Left hindlimb (tissue), 1 donor: ENCODE measurements at regions not wholly inside any gene's neighbourhood (a gene's known extent, or its start where the extent isn't known, plus 50 kb on each side); places are given as distances from the start of the nearest gene placed in this dataset.
"Not testable (repeated sequence)": the region's sequence is repeated elsewhere in the genome, so short reads cannot be mapped to it uniquely, and the experiment has no call there.

Experiments used
- DNase-seq: peaks from one replicate; pipeline ENCODE4 v3.0.0-alpha.2; 2018

- no peak for DNase-seq
These were observed 442.4 kb downstream of the RBFOX1 start for GRCh38 chr16:7775072-7775488.

- DNase-seq: no peak
These were observed 440.1 kb downstream of the RBFOX1 start for GRCh38 chr16:7772722-7773121.

- DNase-seq: not testable (repeated sequence)
These were observed 436.4 kb downstream of the RBFOX1 start for GRCh38 chr16:7769091-7769490.

- DNase-seq: no peak
These were observed 432.5 kb downstream of the RBFOX1 start for GRCh38 chr16:7765079-7765550.

- DNase-seq: no peak
These were observed 430.5 kb downstream of the RBFOX1 start for GRCh38 chr16:7763111-7763510.
